Endodermal cell (in vitro differentiated cells): ENCODE measurements at regions not wholly inside any gene's neighbourhood (a gene's known extent, or its start where the extent isn't known, plus 50 kb on each side); places are given as distances from the start of the nearest gene placed in this dataset.

ENCODE experiments used
- DNase-seq: peaks from one replicate; pipeline ENCODE4 v3.0.0-alpha.2; 2017
- H3K27ac ChIP-seq: 2 replicates; pipeline ENCODE4 v1.5.1; 2013; ENCODE audit warnings: mild to moderate bottlenecking, low read depth, low read length, moderate library complexity
- H3K27me3 ChIP-seq: 2 replicates; pipeline ENCODE4 v1.6.1; 2013; ENCODE audit warnings: mild to moderate bottlenecking, low read length, moderate library complexity; ENCODE audit not compliant: insufficient read depth, control insufficient read depth, poor library complexity, severe bottlenecking
- H3K36me3 ChIP-seq: 2 replicates; pipeline ENCODE4 v1.7.0; 2013; ENCODE audit warnings: mild to moderate bottlenecking, low read length, moderate library complexity; ENCODE audit not compliant: control insufficient read depth, insufficient read depth
- H3K4me1 ChIP-seq: one replicate; pipeline ENCODE4 v1.7.0; 2013; ENCODE audit warnings: low read length; ENCODE audit not compliant: control insufficient read depth, insufficient read depth
- H3K4me3 ChIP-seq: 2 replicates; pipeline ENCODE4 v1.5.1; 2013; ENCODE audit warnings: mild to moderate bottlenecking, low read length, moderate library complexity
- H3K9ac ChIP-seq: 2 replicates; pipeline ENCODE4 v1.6.1; 2013; ENCODE audit warnings: mild to moderate bottlenecking, low read length, moderate library complexity; ENCODE audit not compliant: poor library complexity, severe bottlenecking; ENCODE audit errors: extremely low read depth
- H3K9me3 ChIP-seq: 2 replicates; pipeline ENCODE4 v1.6.1; 2013; ENCODE audit warnings: mild to moderate bottlenecking, low read length, moderate library complexity; ENCODE audit not compliant: control insufficient read depth
- H3K27ac Mint-ChIP-seq: 2 replicates; pipeline ENCODE4 v1.8.0; 2020; ENCODE audit warnings: mixed read lengths
- H3K27me3 Mint-ChIP-seq: 2 replicates; pipeline ENCODE4 v1.8.0; 2021; ENCODE audit warnings: mild to moderate bottlenecking, mixed read lengths; ENCODE audit not compliant: insufficient read depth
- H3K36me3 Mint-ChIP-seq: 2 replicates; pipeline ENCODE4 v1.8.0; 2020; ENCODE audit warnings: low read depth, mixed read lengths
- H3K4me1 Mint-ChIP-seq: 2 replicates; pipeline ENCODE4 v1.8.0; 2020; ENCODE audit warnings: mixed read lengths
- H3K4me3 Mint-ChIP-seq: 2 replicates; pipeline ENCODE4 v1.8.0; 2020; ENCODE audit warnings: mild to moderate bottlenecking, moderate library complexity, mixed read lengths
- H3K9me3 Mint-ChIP-seq: 2 replicates; pipeline ENCODE4 v1.8.0; 2020; ENCODE audit warnings: mild to moderate bottlenecking, mixed read lengths
- CTCF ChIP-seq: fragments of 200-600 bp; sonication (generic); conservative IDR thresholded peaks from 2 replicates; pipeline ENCODE4 v1.5.0; 2021; ENCODE audit warnings: antibody characterized with exemption, mild to moderate bottlenecking
- WGBS, 2 experiments: methylation state at CpG; one replicate each; pipeline versions ENCODE4 v1.1.5 to v1.1.7; 2013; ENCODE audit warnings: missing lambda C conversion rate in 2 of 2, mixed read lengths in 1 of 2; ENCODE audit not compliant: insufficient coverage in 1 of 2, insufficient read length in 1 of 2; 5-methylcytosine and 5-hydroxymethylcytosine counted together

- TF ChIP-seq CTCF, result no peak
- no peaks in the 10 kb centered on the region for H3K36me3 ChIP-seq
- no peaks in the 10 kb centered on the region for H3K27me3 Mint-ChIP-seq
Observed at GRCh38 chr6:93515736-93516135, 96.4 kb upstream of the EPHA7 start.

DNA sequence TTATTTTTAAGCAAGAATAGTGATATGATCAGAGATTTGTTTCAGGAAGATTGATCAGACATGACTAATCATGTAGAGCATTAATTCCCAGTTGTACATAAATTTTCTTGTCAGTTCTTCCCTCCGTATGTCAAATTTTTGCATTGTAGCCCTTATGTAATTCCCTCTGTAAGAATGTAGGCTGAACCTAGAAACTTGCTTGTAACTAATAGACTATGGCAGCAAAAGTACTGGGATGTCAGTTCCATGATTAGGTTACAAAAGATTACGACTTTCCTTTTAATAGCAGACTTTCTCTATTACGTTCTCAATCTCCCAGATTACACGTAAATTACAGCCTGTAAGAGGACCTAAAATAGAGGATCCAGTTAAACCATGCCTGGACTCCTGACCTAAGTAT lies 79.4 kb upstream of the EPHA7 start:
- Mint-ChIP-seq H3K36me3 (no peaks in the 10 kb centered on the region), H3K9me3 (no peaks in the 10 kb centered on the region), H3K4me1 (no peaks in the 10 kb centered on the region), H3K4me3 (no peak overlapping the region), H3K27ac (no peak overlapping the region), H3K27me3 (peaks cover 1% of the 10 kb centered on the region)
- 91 to 94% methylated on average over 4 of the region's 4 CpGs for WGBS, 2 experiments
- H3K27me3 ChIP-seq, result no peaks in the 10 kb centered on the region
- no peaks in the 10 kb centered on the region for H3K36me3 ChIP-seq
- no peak overlapping the region for H3K9ac ChIP-seq
- no peak for TF ChIP-seq CTCF
- no peak overlapping the region for H3K4me3 ChIP-seq
- no peaks in the 10 kb centered on the region for H3K4me1 ChIP-seq
- no peak for DNase-seq
- no peak overlapping the region for H3K27ac ChIP-seq
- no peaks in the 10 kb centered on the region for H3K9me3 ChIP-seq

More at GRCh38 chr6:93515736-93516135, 96.4 kb upstream of the EPHA7 start:
- no peaks in the 10 kb centered on the region for H3K9me3 Mint-ChIP-seq
- WGBS, 2 experiments, result 89% methylated on average over 2 of the region's 2 CpGs; no CpG with 5 or more reads in 1 of the 2 experiments
- no peak overlapping the region for H3K27ac ChIP-seq
- H3K4me1 Mint-ChIP-seq, result no peaks in the 10 kb centered on the region
- H3K4me3 Mint-ChIP-seq, result no peak overlapping the region
- H3K27me3 ChIP-seq, result no peaks in the 10 kb centered on the region
- no peak overlapping the region for H3K4me3 ChIP-seq
- H3K36me3 Mint-ChIP-seq, result no peaks in the 10 kb centered on the region
- no peaks in the 10 kb centered on the region for H3K4me1 ChIP-seq
- H3K9me3 ChIP-seq, result no peaks in the 10 kb centered on the region
- no peak overlapping the region for H3K9ac ChIP-seq
- no peak for DNase-seq
- H3K27ac Mint-ChIP-seq, result no peak overlapping the region

- TF ChIP-seq CTCF, result no peak
- 89 to 90% methylated on average over 2 of the region's 2 CpGs for WGBS, 2 experiments
- Mint-ChIP-seq H3K27me3 (peaks cover 1% of the 10 kb centered on the region), H3K4me1 (no peaks in the 10 kb centered on the region), H3K36me3 (no peaks in the 10 kb centered on the region), H3K9me3 (no peaks in the 10 kb centered on the region), H3K4me3 (no peak overlapping the region), H3K27ac (no peak overlapping the region)
- DNase-seq, result no peak
- Histone ChIP-seq H3K27ac (no peak overlapping the region), H3K9me3 (no peaks in the 10 kb centered on the region), H3K9ac (no peak overlapping the region), H3K4me1 (no peaks in the 10 kb centered on the region), H3K36me3 (no peaks in the 10 kb centered on the region), H3K4me3 (no peak overlapping the region), H3K27me3 (no peaks in the 10 kb centered on the region)
Observed at GRCh38 chr6:93496548-93496947, 77.2 kb upstream of the EPHA7 start.
